Mesendoderm (in vitro differentiated cells): ENCODE measurements at regions not wholly inside any gene's neighbourhood (a gene's known extent, or its start where the extent isn't known, plus 50 kb on each side); places are given as distances from the start of the nearest gene placed in this dataset.
A peak's percentile ranks its signal among the peaks of the same experiment; 100 is the strongest.

Experiments
- DNase-seq: peaks from one replicate; pipeline ENCODE4 v3.0.0; 2013
- H2AK5ac ChIP-seq: 2 replicates; pipeline ENCODE4 v1.6.1; 2013; ENCODE audit warnings: low read length, inconsistent platforms
- H2BK120ac ChIP-seq: 2 replicates; pipeline ENCODE4 v1.6.1; 2013; ENCODE audit warnings: low read depth, mild to moderate bottlenecking, low read length, moderate library complexity, mixed read lengths
- H2BK15ac ChIP-seq: replicated peaks from 2 replicates; pipeline ENCODE4 v1.6.1; 2013; ENCODE audit warnings: low read depth, mild to moderate bottlenecking, moderate library complexity
- H2BK5ac ChIP-seq: 2 replicates; pipeline ENCODE4 v1.6.1; 2013; ENCODE audit warnings: low read length, inconsistent platforms
- H3K18ac ChIP-seq: 2 replicates; pipeline ENCODE4 v1.6.1; 2013; ENCODE audit warnings: mild to moderate bottlenecking, low read length, mixed read lengths
- H3K23ac ChIP-seq: one replicate; pipeline ENCODE4 v1.6.1; 2013; ENCODE audit warnings: low read length
- H3K27ac ChIP-seq: 2 replicates; pipeline ENCODE4 v1.5.1; 2013; ENCODE audit warnings: low read depth, mild to moderate bottlenecking, inconsistent platforms, low read length, moderate library complexity
- H3K27me3 ChIP-seq: 2 replicates; pipeline ENCODE4 v1.6.1; 2013; ENCODE audit warnings: low read length, control low read depth, mild to moderate bottlenecking, inconsistent platforms; ENCODE audit not compliant: insufficient read depth, poor library complexity
- H3K36me3 ChIP-seq: 2 replicates; pipeline ENCODE4 v1.6.1; 2013; ENCODE audit warnings: low read length, inconsistent platforms; ENCODE audit not compliant: control insufficient read depth, insufficient read depth
- H3K4ac ChIP-seq: one replicate; pipeline ENCODE4 v1.6.1; 2013; ENCODE audit warnings: low read depth, mild to moderate bottlenecking, low read length, moderate library complexity
- H3K4me1 ChIP-seq: 2 replicates; pipeline ENCODE4 v1.6.1; 2013; ENCODE audit warnings: low read depth, low read length, inconsistent platforms; ENCODE audit not compliant: control insufficient read depth
- H3K4me2 ChIP-seq: 2 replicates; pipeline ENCODE4 v1.6.1; 2013; ENCODE audit warnings: low read length
- H3K4me3 ChIP-seq: 2 replicates; pipeline ENCODE4 v1.5.1; 2013; ENCODE audit warnings: mild to moderate bottlenecking, low read length
- H3K56ac ChIP-seq: one replicate; pipeline ENCODE4 v1.6.1; 2013; ENCODE audit warnings: low read length
- H3K79me1 ChIP-seq: 2 replicates; pipeline ENCODE4 v1.6.1; 2013; ENCODE audit warnings: low read length, inconsistent platforms
- H3K79me2 ChIP-seq: 2 replicates; pipeline ENCODE4 v1.6.1; 2013; ENCODE audit warnings: mild to moderate bottlenecking, low read length; ENCODE audit not compliant: control insufficient read depth, insufficient read depth
- H3K9ac ChIP-seq: 2 replicates; pipeline ENCODE4 v1.6.1; 2013; ENCODE audit warnings: low read length, inconsistent platforms
- H4K5ac ChIP-seq: one replicate; pipeline ENCODE4 v1.6.1; 2013; ENCODE audit warnings: low read length
- H4K8ac ChIP-seq: one replicate; pipeline ENCODE4 v1.6.1; 2013; ENCODE audit warnings: low read depth, mild to moderate bottlenecking, control low read depth, low read length, moderate library complexity
- WGBS: extraction: QIAGEN DNeasy Blood & Tissue Kit; methylation state at CpG from one replicate; pipeline ENCODE4 v1.1.7; 2013; ENCODE audit warnings: low lambda C conversion rate, missing lambda C conversion rate; ENCODE audit not compliant: insufficient coverage; ENCODE audit errors: extremely low coverage; 5-methylcytosine and 5-hydroxymethylcytosine counted together

GRCh38 chr4:141801558-141801957 lies 165.2 kb downstream of the IL15 start:
- Histone ChIP-seq H3K4me3 (no peak overlapping the region), H4K5ac (no peak overlapping the region), H3K4me2 (no peak overlapping the region), H3K18ac (no peak overlapping the region), H3K56ac (no peak overlapping the region), H2BK120ac (no peak overlapping the region), H3K4ac (no peak overlapping the region), H3K23ac (no peak overlapping the region), H3K79me1 (no peaks in the 10 kb centered on the region), H3K4me1 (no peaks in the 10 kb centered on the region), H3K9ac (no peak overlapping the region), H4K8ac (no peak overlapping the region), H3K36me3 (no peaks in the 10 kb centered on the region), H2BK5ac (no peak overlapping the region), H2BK15ac (no peak overlapping the region), H3K27ac (no peak overlapping the region), H3K79me2 (no peaks in the 10 kb centered on the region), H3K27me3 (no peaks in the 10 kb centered on the region), H2AK5ac (no peak overlapping the region)
- WGBS: no CpG with 5 or more reads among the region's 3 CpGs
- DNase-seq: no peak

- no CpG with 5 or more reads among the region's 1 CpG for WGBS
- Histone ChIP-seq H3K4ac (no peak overlapping the region), H3K79me2 (no peaks in the 10 kb centered on the region)
Observed at GRCh38 chr4:141802333-141802732, 165.9 kb downstream of the IL15 start.

GRCh38 chr4:141804836-141805235 lies 168.5 kb downstream of the IL15 start:
- no peaks in the 10 kb centered on the region for H3K4me1 ChIP-seq
- H2BK5ac ChIP-seq: no peak overlapping the region
- no peak overlapping the region for H3K56ac ChIP-seq
- no peak overlapping the region for H3K27ac ChIP-seq
- no peaks in the 10 kb centered on the region for H3K36me3 ChIP-seq
- H3K18ac ChIP-seq: no peak overlapping the region
- no peaks in the 10 kb centered on the region for H3K79me2 ChIP-seq
- H3K27me3 ChIP-seq: no peaks in the 10 kb centered on the region
- no peak overlapping the region for H4K8ac ChIP-seq
- H3K4ac ChIP-seq: no peak overlapping the region
- no peak overlapping the region for H3K9ac ChIP-seq
- DNase-seq: no peak
- H2AK5ac ChIP-seq: no peak overlapping the region
- H2BK120ac ChIP-seq: no peak overlapping the region
- H4K5ac ChIP-seq: no peak overlapping the region
- no CpG with 5 or more reads among the region's 1 CpG for WGBS
- no peak overlapping the region for H3K4me2 ChIP-seq
- H3K79me1 ChIP-seq: no peaks in the 10 kb centered on the region
- no peak overlapping the region for H3K23ac ChIP-seq
- no peak overlapping the region for H3K4me3 ChIP-seq
- H2BK15ac ChIP-seq: no peak overlapping the region

More at GRCh38 chr4:141802333-141802732, 165.9 kb downstream of the IL15 start:
- no peaks in the 10 kb centered on the region for H3K27me3 ChIP-seq
- no peak for DNase-seq
- H4K8ac ChIP-seq: no peak overlapping the region
- H3K4me1 ChIP-seq: no peaks in the 10 kb centered on the region
- H3K4me2 ChIP-seq: no peak overlapping the region
- no peak overlapping the region for H3K56ac ChIP-seq
- no peaks in the 10 kb centered on the region for H3K79me1 ChIP-seq
- no peak overlapping the region for H2BK120ac ChIP-seq
- no peak overlapping the region for H3K4me3 ChIP-seq
- no peak overlapping the region for H3K18ac ChIP-seq
- no peak overlapping the region for H2BK15ac ChIP-seq
- H3K36me3 ChIP-seq: no peaks in the 10 kb centered on the region
- no peak overlapping the region for H2BK5ac ChIP-seq
- H3K27ac ChIP-seq: no peak overlapping the region
- no peak overlapping the region for H2AK5ac ChIP-seq
- H3K23ac ChIP-seq: no peak overlapping the region
- H3K9ac ChIP-seq: no peak overlapping the region
- no peak overlapping the region for H4K5ac ChIP-seq

- Histone ChIP-seq H3K4me3 (no peak overlapping the region), H2BK120ac (no peak overlapping the region), H3K27ac (no peak overlapping the region), H3K23ac (no peak overlapping the region), H3K4me2 (no peak overlapping the region), H3K9ac (no peak overlapping the region), H3K79me2 (no peaks in the 10 kb centered on the region), H2BK5ac (no peak overlapping the region), H2BK15ac (no peak overlapping the region), H3K36me3 (no peaks in the 10 kb centered on the region), H3K79me1 (no peaks in the 10 kb centered on the region), H3K56ac (no peak overlapping the region), H3K27me3 (no peaks in the 10 kb centered on the region), H3K4ac (no peak overlapping the region), H2AK5ac (no peak overlapping the region), H4K8ac (no peak overlapping the region), H3K4me1 (no peaks in the 10 kb centered on the region), H4K5ac (no peak overlapping the region), H3K18ac (no peak overlapping the region)
- DNase-seq: no peak
- no CpG with 5 or more reads among the region's 4 CpGs for WGBS
Observed at GRCh38 chr4:141807103-141807891, 170.9 kb downstream of the IL15 start.

- no CpG with 5 or more reads among the region's 5 CpGs for WGBS
- H3K23ac ChIP-seq: no peak overlapping the region
- no peak overlapping the region for H2BK15ac ChIP-seq
- H3K18ac ChIP-seq: no peak overlapping the region
- no peaks in the 10 kb centered on the region for H3K79me2 ChIP-seq
- no peaks in the 10 kb centered on the region for H3K27me3 ChIP-seq
- H3K4me2 ChIP-seq: no peak overlapping the region
- no peaks in the 10 kb centered on the region for H3K36me3 ChIP-seq
- no peak overlapping the region for H4K5ac ChIP-seq
- DNase-seq: peak; percentile 83
- no peak overlapping the region for H3K4ac ChIP-seq
- no peak overlapping the region for H2BK120ac ChIP-seq
- H3K4me1 ChIP-seq: no peaks in the 10 kb centered on the region
- H4K8ac ChIP-seq: no peak overlapping the region
- no peak overlapping the region for H2BK5ac ChIP-seq
- no peak overlapping the region for H3K56ac ChIP-seq
- no peak overlapping the region for H3K27ac ChIP-seq
- no peaks in the 10 kb centered on the region for H3K79me1 ChIP-seq
- no peak overlapping the region for H2AK5ac ChIP-seq
- H3K4me3 ChIP-seq: no peak overlapping the region
- H3K9ac ChIP-seq: no peak overlapping the region
Observed at GRCh38 chr4:141810038-141810711, 173.8 kb downstream of the IL15 start.
